DMS 273 treated with DMSO at 0.1 percent for 48 hours (cell line): ENCODE measurements at regions not wholly inside any gene's neighbourhood (a gene's known extent, or its start where the extent isn't known, plus 50 kb on each side); places are given as distances from the start of the nearest gene placed in this dataset.
"Not testable (repeated sequence)": the region's sequence is repeated elsewhere in the genome, so short reads cannot be mapped to it uniquely, and the experiment has no call there.

Source experiments
- DNase-seq: peaks from one replicate; lab custom pipeline; 2025; lab: John Stamatoyannopoulos, UW

GRCh38 chr10:70990156-70990555, 101.8 kb upstream of the PCBD1 start:
- DNase-seq, result not testable (repeated sequence)

DNA sequence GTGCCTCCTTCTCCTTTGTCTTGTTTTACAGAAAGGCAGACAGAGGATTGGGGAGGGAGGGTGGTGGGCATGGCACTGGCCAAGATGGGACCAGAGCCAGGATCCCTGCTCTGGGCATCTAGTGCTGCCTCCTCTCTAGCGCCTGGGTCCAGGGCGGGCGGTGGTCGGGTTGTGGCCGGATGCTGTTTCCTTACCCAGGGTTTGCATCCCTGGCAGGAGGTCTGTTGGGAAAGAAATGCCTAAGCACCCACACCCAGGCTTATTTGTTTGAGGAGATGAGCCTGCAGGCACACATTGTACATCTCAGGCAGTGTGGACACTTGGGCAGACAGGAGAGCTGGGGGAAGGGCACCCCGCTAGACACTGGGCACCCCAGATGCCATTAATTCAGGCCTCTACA, 102.3 kb upstream of the PCBD1 start:
- no peak for DNase-seq

DNA sequence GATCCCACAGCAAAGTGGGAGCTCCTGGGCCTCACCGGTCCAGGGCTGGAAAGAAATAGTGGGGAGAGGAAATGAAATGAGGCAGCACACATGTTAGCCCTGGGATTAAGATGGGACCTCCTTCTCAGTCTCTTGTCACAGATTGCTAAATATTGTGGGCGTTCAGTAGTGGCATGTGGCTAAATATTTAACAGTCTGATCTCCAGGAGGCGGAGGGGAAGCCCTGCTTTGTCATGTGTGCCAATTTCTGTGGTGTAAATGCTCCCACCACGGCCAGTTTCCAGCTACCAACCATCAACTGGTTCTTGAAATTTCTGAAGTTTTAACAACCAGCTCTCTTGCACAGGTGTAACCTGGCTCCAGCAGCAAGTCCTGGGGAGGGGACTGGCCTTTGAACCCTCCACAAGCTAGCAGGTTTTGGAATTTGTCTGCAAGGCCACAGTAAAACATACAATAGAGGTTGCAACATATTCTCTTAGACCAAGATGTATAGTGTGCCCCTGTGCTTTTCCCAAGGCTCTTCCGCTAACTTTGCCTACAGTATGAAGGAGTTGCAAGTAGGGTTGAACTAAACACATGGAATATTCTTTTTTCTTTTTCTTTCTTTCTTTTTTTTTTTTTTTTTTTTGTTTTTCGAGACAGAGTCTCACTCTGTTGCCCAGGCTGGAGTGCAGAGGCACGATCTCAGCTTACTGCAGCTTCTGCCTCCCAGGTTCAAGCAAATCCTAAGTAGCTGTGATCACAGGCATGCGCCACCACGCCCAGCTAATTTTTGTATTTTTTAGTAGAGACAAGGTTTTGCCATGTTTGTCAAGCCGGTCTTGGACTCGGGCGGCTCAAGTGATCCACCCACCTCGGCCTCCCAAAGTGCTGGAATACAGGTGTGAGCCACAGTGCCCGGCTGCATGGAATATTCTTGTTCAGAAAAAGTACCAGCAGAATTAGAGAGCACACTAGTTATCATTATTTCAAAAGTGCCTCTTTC, 103.1 kb upstream of the PCBD1 start:
- DNase-seq, result no peak

DNA sequence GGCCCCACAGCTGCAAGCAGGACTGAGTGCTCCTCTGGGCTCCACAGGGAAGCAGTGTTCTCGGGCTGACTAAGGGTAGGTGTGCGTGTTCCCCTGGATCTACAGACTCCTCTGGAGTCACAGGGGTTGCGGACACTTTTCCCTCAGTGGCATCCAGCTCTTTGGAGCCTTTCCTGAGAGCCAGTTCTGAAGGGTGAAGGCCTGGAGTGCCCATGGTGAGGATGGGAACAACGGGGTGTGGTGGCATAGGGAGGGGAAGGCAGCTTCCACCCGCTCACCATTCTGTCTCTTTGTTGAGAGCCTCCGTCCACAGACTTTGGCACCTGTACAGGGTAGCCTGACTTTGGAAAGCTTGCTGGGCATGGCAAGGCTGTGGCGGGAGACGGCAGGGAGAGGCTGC, 104.1 kb upstream of the PCBD1 start:
- DNase-seq, result no peak

- DNase-seq, result no peak
Observed at GRCh38 chr10:70993051-70993450, 104.7 kb upstream of the PCBD1 start.

- no peak for DNase-seq
Observed at GRCh38 chr10:70996549-70996948, 108.2 kb upstream of the PCBD1 start.

DNA sequence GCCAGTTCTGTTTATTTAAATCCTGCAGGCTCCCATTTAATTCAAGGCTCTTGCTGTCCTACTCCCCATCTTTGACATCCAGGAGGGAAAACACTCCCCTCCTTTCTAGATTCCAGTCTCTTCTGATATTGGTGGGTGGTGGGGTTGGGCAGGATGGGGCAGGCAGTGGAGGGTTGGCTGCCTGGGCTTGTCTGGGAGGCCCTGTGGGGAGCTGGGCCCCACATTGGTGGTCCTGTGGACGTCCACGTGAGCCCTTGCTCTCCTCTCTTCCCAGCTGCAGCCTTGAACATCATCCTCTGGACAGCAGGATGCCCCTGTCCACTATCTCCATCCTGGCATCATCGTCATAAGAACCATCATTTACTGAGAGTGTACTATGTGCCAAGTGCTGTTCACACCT, 108.9 kb upstream of the PCBD1 start:
- no peak for DNase-seq

DNA sequence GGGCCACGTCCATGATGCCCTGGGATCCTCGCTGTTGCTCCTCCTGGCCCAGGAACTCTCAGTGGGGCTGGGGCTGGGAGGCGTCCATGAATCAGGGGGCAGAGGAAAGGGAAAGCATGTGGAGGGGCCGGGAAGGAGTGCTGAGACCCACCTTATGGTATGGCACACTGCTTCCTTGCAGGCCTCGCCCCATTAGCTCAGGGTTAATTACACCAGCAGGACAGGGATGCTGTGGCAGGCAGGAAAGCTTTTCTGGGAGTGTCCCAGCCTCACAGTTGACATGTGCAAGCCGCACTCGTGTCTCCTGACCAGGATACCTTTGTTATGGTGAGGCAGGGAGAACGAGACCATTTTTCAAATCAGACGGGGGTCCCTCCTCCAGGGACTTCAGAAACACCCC, 109.7 kb upstream of the PCBD1 start:
- no peak for DNase-seq

- DNase-seq, result no peak
Observed at GRCh38 chr10:71001470-71001869, 113.1 kb upstream of the PCBD1 start.

- no peak for DNase-seq
Observed at GRCh38 chr10:71004176-71005075, 116.1 kb upstream of the PCBD1 start.

DNA sequence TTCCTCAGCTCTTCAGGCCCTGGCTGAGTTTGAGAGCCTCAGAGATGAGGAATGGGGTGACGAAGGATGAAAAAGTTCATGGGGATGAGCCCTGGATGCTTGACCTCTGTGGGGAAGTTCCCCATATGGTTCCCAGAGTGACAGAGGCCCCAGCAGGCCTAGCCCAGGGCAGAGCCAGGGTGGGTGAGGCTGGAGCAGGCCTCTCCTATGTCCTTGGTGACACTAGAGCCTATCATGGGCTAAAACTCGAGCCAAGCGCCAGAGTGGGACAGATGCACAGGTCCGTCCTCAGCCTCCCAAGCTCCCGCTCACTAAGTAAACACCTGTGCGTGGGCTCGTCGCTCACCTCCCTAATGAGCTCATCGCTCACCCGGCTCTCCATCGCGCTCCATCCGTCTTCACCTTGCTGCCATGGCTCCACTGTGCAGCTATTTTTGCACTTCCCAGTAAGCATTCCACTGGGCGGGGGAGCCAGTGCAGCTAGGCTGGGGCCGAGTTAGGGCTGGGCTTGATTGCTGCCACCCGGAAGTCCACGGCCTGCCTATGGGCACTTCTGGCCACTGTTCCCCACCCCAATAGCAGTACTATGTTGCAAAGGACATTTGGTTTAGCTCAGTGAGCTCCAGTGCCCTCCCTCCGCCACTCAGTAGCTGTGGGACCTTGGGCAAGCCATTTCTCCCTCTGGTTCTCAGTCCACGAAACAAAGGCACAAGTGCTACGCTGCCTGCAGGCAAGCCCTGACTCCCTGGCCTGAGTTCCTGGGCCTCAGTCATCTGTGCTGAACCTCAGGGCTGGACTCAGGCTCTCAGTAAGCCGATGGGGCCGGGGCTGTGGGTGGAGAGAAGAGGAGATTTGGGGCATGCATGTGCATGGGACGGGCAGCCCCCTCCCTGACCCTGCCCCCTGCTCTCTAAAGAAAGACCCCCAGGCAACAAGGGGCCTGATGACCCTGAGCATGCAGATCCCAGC, 117.3 kb upstream of the PCBD1 start:
- DNase-seq, result no peak

DNA sequence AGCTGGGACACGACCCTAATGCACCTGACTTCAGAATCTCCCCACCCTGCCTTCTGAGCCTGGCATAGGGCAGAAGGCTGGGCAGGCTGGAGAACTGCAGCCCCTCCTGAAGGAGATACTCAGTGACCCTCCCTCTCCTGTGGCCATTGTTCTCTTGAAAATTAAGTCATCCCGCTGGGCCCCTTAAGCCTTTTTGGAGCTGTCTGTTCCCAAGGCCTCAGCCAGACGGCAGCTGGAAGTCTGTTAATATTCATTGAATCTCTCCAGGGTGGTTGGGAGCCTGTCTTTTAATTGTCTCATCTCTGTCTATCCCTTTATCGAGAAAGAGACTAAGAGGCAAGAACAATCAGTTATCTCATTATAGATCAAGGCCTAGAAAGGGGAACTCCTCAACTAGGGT, 118.1 kb upstream of the PCBD1 start:
- DNase-seq, result no peak

GRCh38 chr10:71007516-71007915, 119.2 kb upstream of the PCBD1 start:
- no peak for DNase-seq

DNA sequence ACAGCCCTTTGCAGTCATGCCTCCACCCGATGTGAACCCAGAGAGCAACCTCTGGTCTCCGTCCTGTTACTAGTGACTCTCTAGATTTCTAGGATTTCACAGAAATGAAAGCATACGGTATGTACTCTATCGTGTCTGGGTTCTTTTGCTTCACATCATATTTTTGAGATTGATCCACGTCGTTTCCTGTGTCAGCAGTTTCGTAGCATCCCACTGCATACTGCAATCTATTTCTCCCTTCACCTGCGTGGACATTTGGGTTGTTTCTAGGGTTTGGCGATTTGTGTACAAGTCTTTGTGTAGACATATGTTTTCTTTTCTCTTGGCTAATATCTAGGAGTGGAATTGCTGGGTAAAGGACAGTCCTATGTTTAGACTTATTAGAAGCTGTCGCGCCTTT, 119.8 kb upstream of the PCBD1 start:
- DNase-seq, result no peak

DNA sequence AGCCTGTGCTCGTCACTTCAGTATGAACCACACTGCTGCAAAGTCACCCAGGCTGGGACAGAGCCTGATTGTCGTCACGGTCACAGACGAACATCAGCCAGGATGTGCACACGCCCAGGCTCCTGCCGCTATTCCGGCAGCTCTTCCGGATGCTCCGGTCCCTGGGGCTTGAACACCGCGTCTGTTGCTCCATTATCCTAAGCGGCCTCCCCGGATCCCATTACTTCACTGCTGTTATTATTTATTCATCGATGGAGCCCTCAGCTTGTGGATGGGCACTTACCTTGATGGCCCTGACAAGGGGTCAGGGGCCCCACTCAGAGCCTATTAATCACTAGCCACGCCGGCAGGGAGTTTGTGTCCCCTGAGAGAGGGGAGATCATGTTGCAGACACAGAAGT, 120.8 kb upstream of the PCBD1 start:
- no peak for DNase-seq

DNA sequence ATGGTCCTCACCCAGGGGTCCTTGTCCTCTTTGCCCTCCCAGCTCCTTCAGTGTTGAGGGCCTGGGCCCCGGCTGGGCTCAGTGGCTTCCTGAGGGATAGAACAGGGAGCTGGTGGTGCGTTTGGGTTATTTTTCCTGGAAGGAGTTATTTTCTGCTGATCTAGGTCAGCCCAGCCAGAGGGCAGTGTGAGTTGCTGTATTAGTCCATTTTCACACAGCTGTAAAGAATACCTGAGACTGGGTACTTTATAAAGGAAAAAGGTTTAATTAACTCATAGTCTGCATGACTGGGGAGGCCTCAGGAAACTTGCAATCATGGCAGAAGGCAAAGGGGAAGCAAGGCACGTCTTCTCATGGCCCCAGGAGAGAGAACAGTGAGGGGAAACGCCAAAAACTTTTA, 122.4 kb upstream of the PCBD1 start:
- no peak for DNase-seq

- no peak for DNase-seq
Observed at GRCh38 chr10:71011141-71011540, 122.8 kb upstream of the PCBD1 start.

DNA sequence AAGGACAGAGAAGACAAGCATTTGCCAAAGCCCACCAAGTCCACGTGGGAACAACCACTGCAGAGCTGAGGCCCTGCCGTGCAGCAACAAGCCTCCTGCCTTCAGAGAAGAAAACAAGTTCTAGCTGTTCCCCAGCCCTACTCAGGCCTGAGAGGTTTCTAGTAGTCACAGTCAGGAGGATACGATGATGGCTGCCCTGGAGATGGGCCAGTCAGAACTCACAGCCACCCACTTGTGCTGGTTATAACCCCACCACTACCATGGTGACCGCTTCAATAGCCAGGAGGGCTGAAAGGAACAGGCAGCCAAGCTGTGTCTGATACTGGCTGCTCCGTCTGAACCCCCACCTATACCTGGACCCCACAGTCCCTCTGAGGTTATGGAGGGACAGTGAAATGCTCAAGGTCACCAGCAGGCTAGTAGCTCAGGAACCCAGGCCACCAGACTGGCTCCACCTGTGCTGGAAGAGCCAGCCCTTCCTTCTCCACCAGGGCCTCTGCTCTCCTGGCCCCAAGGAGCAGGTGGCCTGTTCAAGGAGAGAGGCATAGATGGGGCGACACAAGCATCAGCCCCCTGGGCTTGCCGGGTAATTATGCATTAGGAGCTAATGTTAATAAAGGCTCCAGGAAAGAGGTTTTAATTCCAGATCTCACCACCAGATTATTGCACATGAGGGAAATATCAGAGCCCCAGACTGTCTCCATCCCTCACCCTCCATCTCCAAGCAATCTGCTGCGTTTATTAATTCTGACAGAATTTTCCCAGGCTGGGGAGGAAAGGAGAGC, 125.8 kb upstream of the PCBD1 start:
- no peak for DNase-seq

DNA sequence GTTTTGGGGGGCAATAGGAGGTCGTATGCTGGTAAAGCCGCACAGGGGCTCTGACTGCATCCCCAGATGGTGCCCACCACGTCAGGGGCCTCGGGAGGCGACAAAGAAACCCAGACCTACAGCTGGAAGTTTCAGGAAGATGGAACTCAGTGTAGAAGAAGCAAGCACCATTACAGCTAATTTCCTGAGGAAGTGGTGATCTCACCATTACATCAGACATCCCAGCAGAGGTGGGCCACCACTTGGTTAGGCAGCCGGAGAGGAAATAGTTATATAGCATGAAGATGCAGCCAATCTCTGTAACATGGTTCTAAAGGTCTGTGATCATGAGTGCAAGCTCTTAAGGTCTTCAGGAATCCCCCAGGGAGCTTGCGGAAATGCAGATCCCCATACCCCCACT, 127.3 kb upstream of the PCBD1 start:
- DNase-seq, result no peak

GRCh38 chr10:71020061-71020460, 131.7 kb upstream of the PCBD1 start:
- DNase-seq, result not testable (repeated sequence)

GRCh38 chr10:71021402-71021801, 133.0 kb upstream of the PCBD1 start:
- DNase-seq, result no peak
